ENCODE measurements at regions not wholly inside any gene's neighbourhood (a gene's known extent, or its start where the extent isn't known, plus 50 kb on each side); places are given as distances from the start of the nearest gene placed in this dataset.

- no peak overlapping the region for H2AFZ ChIP-seq (ENCODE audit: low read depth, low read length)
- DNase-seq (ENCODE audit: low read depth) (no peak), FAIRE-seq (no peak)
- H4K20me1 ChIP-seq (ENCODE audit: insufficient read depth, low read length) = no peaks in the 10 kb centered on the region
- Mint-ChIP-seq H3K27ac (ENCODE audit: unreplicated experiment) (no peak overlapping the region), H3K36me3 (ENCODE audit: low read depth, unreplicated experiment) (no peaks in the 10 kb centered on the region), H3K4me3 (ENCODE audit: unreplicated experiment) (no peak overlapping the region), H3K9me3 (ENCODE audit: unreplicated experiment) (peaks cover 3% of the 10 kb centered on the region), H3K27me3 (ENCODE audit: low read depth, unreplicated experiment) (no peaks in the 10 kb centered on the region), H3K4me1 (ENCODE audit: low read depth, unreplicated experiment) (no peaks in the 10 kb centered on the region)
- no peaks in the 10 kb centered on the region for H3K9me3 ChIP-seq (ENCODE audit: insufficient read depth, low read depth, low read length)
- H3K36me3 ChIP-seq (ENCODE audit: insufficient read depth, low read length) = no peaks in the 10 kb centered on the region
- no peak overlapping the region for H3K4me3 ChIP-seq (ENCODE audit: insufficient read depth, low read depth, low read length)
- H3K27ac ChIP-seq (ENCODE audit: low read depth, low read length) = no peak overlapping the region
- no peak overlapping the region for H3K9ac ChIP-seq (ENCODE audit: low read length)
- TF ChIP-seq CTCF (IDR thresholded peaks at IDR 0.05; ENCODE audit: insufficient read depth, low read depth, low read length) (no peak), EZH2 (IDR thresholded peaks at IDR 0.05; ENCODE audit: insufficient read depth, low read length) (no peak)
- H3K4me1 ChIP-seq (ENCODE audit: insufficient read depth, low read length) = no peaks in the 10 kb centered on the region
- no peaks in the 10 kb centered on the region for H3K79me2 ChIP-seq (ENCODE audit: insufficient read depth, low read length)
- no peaks in the 10 kb centered on the region for H3K27me3 ChIP-seq (ENCODE audit: insufficient read depth, low read length)
- no peak overlapping the region for H3K4me2 ChIP-seq (ENCODE audit: low read length)
Observed at GRCh38 chrX:148271263-148271662, 229.2 kb upstream of the AFF2 start.

GRCh38 chrX:148281920-148282319 lies 218.5 kb upstream of the AFF2 start:
- no peaks in the 10 kb centered on the region for H3K9me3 ChIP-seq (ENCODE audit: insufficient read depth, low read depth, low read length)
- no peak overlapping the region for H3K4me3 Mint-ChIP-seq (ENCODE audit: unreplicated experiment)
- H3K9ac ChIP-seq (ENCODE audit: low read length) = no peak overlapping the region
- H4K20me1 ChIP-seq (ENCODE audit: insufficient read depth, low read length) = no peaks in the 10 kb centered on the region
- H3K27ac Mint-ChIP-seq (ENCODE audit: unreplicated experiment) = no peak overlapping the region
- no peaks in the 10 kb centered on the region for H3K36me3 ChIP-seq (ENCODE audit: insufficient read depth, low read length)
- peaks cover 1% of the 10 kb centered on the region for H3K4me1 Mint-ChIP-seq (ENCODE audit: low read depth, unreplicated experiment)
- no peak overlapping the region for H3K27ac ChIP-seq (ENCODE audit: low read depth, low read length)
- TF ChIP-seq EZH2 (IDR thresholded peaks at IDR 0.05; ENCODE audit: insufficient read depth, low read length) = no peak
- no peak for TF ChIP-seq CTCF (IDR thresholded peaks at IDR 0.05; ENCODE audit: insufficient read depth, low read depth, low read length)
- H3K4me3 ChIP-seq (ENCODE audit: insufficient read depth, low read depth, low read length) = no peak overlapping the region
- DNase-seq (ENCODE audit: low read depth) (no peak), FAIRE-seq (peak; percentile 94)
- no peaks in the 10 kb centered on the region for H3K27me3 ChIP-seq (ENCODE audit: insufficient read depth, low read length)
- H3K9me3 Mint-ChIP-seq (ENCODE audit: unreplicated experiment) = peaks cover 2% of the 10 kb centered on the region
- H3K79me2 ChIP-seq (ENCODE audit: insufficient read depth, low read length) = no peaks in the 10 kb centered on the region
- no peak overlapping the region for H2AFZ ChIP-seq (ENCODE audit: low read depth, low read length)
- H3K36me3 Mint-ChIP-seq (ENCODE audit: low read depth, unreplicated experiment) = no peaks in the 10 kb centered on the region
- no peak overlapping the region for H3K4me2 ChIP-seq (ENCODE audit: low read length)
- no peaks in the 10 kb centered on the region for H3K27me3 Mint-ChIP-seq (ENCODE audit: low read depth, unreplicated experiment)
- no peaks in the 10 kb centered on the region for H3K4me1 ChIP-seq (ENCODE audit: insufficient read depth, low read length)

GRCh38 chrX:148282504-148282903 lies 217.9 kb upstream of the AFF2 start:
- Histone ChIP-seq H3K27me3 (ENCODE audit: insufficient read depth, low read length) (no peaks in the 10 kb centered on the region), H4K20me1 (ENCODE audit: insufficient read depth, low read length) (no peaks in the 10 kb centered on the region), H3K79me2 (ENCODE audit: insufficient read depth, low read length) (no peaks in the 10 kb centered on the region), H3K4me1 (ENCODE audit: insufficient read depth, low read length) (no peaks in the 10 kb centered on the region), H3K27ac (ENCODE audit: low read depth, low read length) (no peak overlapping the region), H3K4me3 (ENCODE audit: insufficient read depth, low read depth, low read length) (no peak overlapping the region), H3K4me2 (ENCODE audit: low read length) (no peak overlapping the region), H2AFZ (ENCODE audit: low read depth, low read length) (no peak overlapping the region), H3K9ac (ENCODE audit: low read length) (no peak overlapping the region), H3K36me3 (ENCODE audit: insufficient read depth, low read length) (no peaks in the 10 kb centered on the region), H3K9me3 (ENCODE audit: insufficient read depth, low read depth, low read length) (no peaks in the 10 kb centered on the region)
- no peak overlapping the region for H3K27ac Mint-ChIP-seq (ENCODE audit: unreplicated experiment)
- H3K4me3 Mint-ChIP-seq (ENCODE audit: unreplicated experiment) = no peak overlapping the region
- H3K9me3 Mint-ChIP-seq (ENCODE audit: unreplicated experiment) = no peaks in the 10 kb centered on the region
- no peaks in the 10 kb centered on the region for H3K27me3 Mint-ChIP-seq (ENCODE audit: low read depth, unreplicated experiment)
- DNase-seq (ENCODE audit: low read depth) (no peak), FAIRE-seq (peak; percentile 83)
- H3K4me1 Mint-ChIP-seq (ENCODE audit: low read depth, unreplicated experiment) = peaks cover 1% of the 10 kb centered on the region
- TF ChIP-seq EZH2 (IDR thresholded peaks at IDR 0.05; ENCODE audit: insufficient read depth, low read length) (no peak), CTCF (IDR thresholded peaks at IDR 0.05; ENCODE audit: insufficient read depth, low read depth, low read length) (no peak)
- no peaks in the 10 kb centered on the region for H3K36me3 Mint-ChIP-seq (ENCODE audit: low read depth, unreplicated experiment)
